ENCODE measurements at regions not wholly inside any gene's neighbourhood (a gene's known extent, or its start where the extent isn't known, plus 50 kb on each side); places are given as distances from the start of the nearest gene placed in this dataset.
"Not testable (repeated sequence)": the region's sequence is repeated elsewhere in the genome, so short reads cannot be mapped to it uniquely, and the experiment has no call there.

- DNase-seq (ENCODE audit: extremely low spot score, unreplicated experiment), result no peak
- no peak for TF ChIP-seq CTCF (IDR thresholded peaks at IDR 0.05)
- H3K4me3 Mint-ChIP-seq (ENCODE audit: unreplicated experiment), result no peak overlapping the region
Observed at GRCh38 chr4:52431869-52432268, 227.2 kb downstream of the USP46 start.

DNA sequence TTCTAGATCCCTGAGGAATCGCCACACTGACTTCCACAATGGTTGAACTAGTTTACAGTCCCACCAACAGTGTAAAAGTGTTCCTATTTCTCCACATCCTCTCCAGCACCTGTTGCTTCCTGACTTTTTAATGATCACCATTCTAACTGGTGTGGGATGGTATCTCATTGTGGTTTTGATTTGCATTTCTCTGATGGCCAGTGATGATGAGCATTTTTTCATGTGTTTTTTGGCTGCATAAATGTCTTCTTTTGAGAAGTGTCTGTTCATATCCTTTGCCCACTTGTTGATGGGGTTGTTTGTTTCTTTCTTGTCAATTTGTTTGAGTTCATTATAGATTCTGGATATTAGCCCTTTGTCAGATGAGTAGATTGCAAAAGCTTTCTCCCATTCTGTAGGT, 216.6 kb downstream of the USP46 start:
- H3K36me3 Mint-ChIP-seq (ENCODE audit: unreplicated experiment); H3K27ac Mint-ChIP-seq (ENCODE audit: unreplicated experiment); H3K9me3 Mint-ChIP-seq (ENCODE audit: unreplicated experiment); H3K4me3 Mint-ChIP-seq (ENCODE audit: unreplicated experiment); DNase-seq (ENCODE audit: extremely low spot score, unreplicated experiment); H3K4me1 Mint-ChIP-seq (ENCODE audit: unreplicated experiment): not testable (repeated sequence)
- H3K27me3 Mint-ChIP-seq (ENCODE audit: unreplicated experiment), result peaks cover 21% of the 10 kb centered on the region

More at GRCh38 chr4:52431869-52432268, 227.2 kb downstream of the USP46 start:
- Mint-ChIP-seq H3K4me1 (ENCODE audit: unreplicated experiment) (no peaks in the 10 kb centered on the region), H3K27me3 (ENCODE audit: unreplicated experiment) (peaks cover 21% of the 10 kb centered on the region), H3K27ac (ENCODE audit: unreplicated experiment) (no peak overlapping the region), H3K9me3 (ENCODE audit: unreplicated experiment) (no peaks in the 10 kb centered on the region), H3K36me3 (ENCODE audit: unreplicated experiment) (no peaks in the 10 kb centered on the region)

DNA sequence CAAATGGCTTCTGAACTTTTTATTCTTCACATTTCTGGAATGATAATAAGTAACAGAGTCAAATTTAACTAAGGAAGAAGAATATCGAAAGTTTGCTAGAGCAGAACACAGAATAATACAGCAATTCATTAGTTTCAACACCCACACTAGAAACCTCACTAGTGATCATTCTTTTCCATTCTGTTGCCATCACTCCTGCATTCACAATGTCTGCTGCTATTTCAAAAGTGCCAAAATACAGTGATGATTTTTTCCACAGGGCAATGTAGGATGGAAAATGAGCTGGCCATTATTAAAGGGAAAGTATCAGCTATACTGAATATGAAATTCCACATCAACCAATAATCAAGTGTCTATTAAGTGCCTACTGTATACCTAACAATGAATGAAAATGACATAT, 186.7 kb downstream of the USP46 start:
- Mint-ChIP-seq H3K36me3 (ENCODE audit: unreplicated experiment) (no peaks in the 10 kb centered on the region), H3K9me3 (ENCODE audit: unreplicated experiment) (no peaks in the 10 kb centered on the region), H3K4me1 (ENCODE audit: unreplicated experiment) (no peaks in the 10 kb centered on the region), H3K27ac (ENCODE audit: unreplicated experiment) (no peak overlapping the region), H3K27me3 (ENCODE audit: unreplicated experiment) (peaks cover 46% of the 10 kb centered on the region), H3K4me3 (ENCODE audit: unreplicated experiment) (no peak overlapping the region)
- DNase-seq (ENCODE audit: extremely low spot score, unreplicated experiment), result no peak
- TF ChIP-seq CTCF (IDR thresholded peaks at IDR 0.05), result no peak

DNA sequence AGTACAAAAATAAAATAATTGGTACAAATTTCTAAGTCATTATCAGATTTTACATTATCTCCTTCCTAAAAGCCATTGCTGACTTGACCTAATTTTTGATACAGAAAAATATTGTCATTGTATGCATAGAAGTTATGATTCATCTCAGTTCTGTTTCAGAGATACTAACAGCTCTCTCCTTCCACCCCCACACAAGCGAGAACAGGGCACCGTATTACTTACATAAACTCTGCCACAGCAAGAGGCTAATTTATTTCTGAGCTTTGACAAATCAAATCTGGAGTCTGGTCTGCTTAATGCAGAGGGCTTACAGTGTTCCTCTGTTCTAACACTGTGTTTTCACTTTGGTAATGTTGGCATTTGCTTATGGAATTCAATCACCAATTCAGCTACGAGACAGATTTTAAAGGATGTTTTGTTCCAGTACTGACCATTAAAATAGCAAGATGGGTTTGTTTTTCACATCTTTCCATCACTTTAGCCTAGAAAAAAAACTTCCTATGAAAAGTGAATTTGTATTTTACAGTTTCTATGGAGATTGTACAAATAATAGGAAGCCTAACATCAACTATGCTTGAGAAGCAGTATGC, 181.8 kb downstream of the USP46 start:
- H3K36me3 Mint-ChIP-seq (ENCODE audit: unreplicated experiment), result no peaks in the 10 kb centered on the region
- no peak for DNase-seq (ENCODE audit: extremely low spot score, unreplicated experiment)
- H3K27ac Mint-ChIP-seq (ENCODE audit: unreplicated experiment), result no peak overlapping the region
- H3K27me3 Mint-ChIP-seq (ENCODE audit: unreplicated experiment), result peaks cover 21% of the 10 kb centered on the region
- no peaks in the 10 kb centered on the region for H3K4me1 Mint-ChIP-seq (ENCODE audit: unreplicated experiment)
- H3K4me3 Mint-ChIP-seq (ENCODE audit: unreplicated experiment), result no peak overlapping the region
- TF ChIP-seq CTCF (IDR thresholded peaks at IDR 0.05), result no peak
- H3K9me3 Mint-ChIP-seq (ENCODE audit: unreplicated experiment), result peaks cover 2% of the 10 kb centered on the region

GRCh38 chr4:52483186-52483890, 175.8 kb downstream of the USP46 start:
- Mint-ChIP-seq H3K4me3 (ENCODE audit: unreplicated experiment) (no peak overlapping the region), H3K36me3 (ENCODE audit: unreplicated experiment) (no peaks in the 10 kb centered on the region), H3K9me3 (ENCODE audit: unreplicated experiment) (peaks cover 3% of the 10 kb centered on the region), H3K27me3 (ENCODE audit: unreplicated experiment) (peaks cover 31% of the 10 kb centered on the region), H3K4me1 (ENCODE audit: unreplicated experiment) (no peaks in the 10 kb centered on the region), H3K27ac (ENCODE audit: unreplicated experiment) (no peak overlapping the region)
- DNase-seq (ENCODE audit: extremely low spot score, unreplicated experiment), result no peak
- no peak for TF ChIP-seq CTCF (IDR thresholded peaks at IDR 0.05)
